Kidney (tissue), 13 donors: ENCODE measurements at regions not wholly inside any gene's neighbourhood (a gene's known extent, or its start where the extent isn't known, plus 50 kb on each side); places are given as distances from the start of the nearest gene placed in this dataset.
"Not testable (repeated sequence)": the region's sequence is repeated elsewhere in the genome, so short reads cannot be mapped to it uniquely, and the experiment has no call there.

Experiments
- DNase-seq, 5 donors: peaks; one replicate each; pipeline ENCODE4 v3.0.0-alpha.2; 2013 to 2020
- FAIRE-seq: peaks from 2 replicates; lab custom pipeline; 2012; peaks lifted over from hg19 to GRCh38; lab: Jason Lieb, UNC
- H3K27ac ChIP-seq, 2 donors: one replicate each; pipeline ENCODE4 v1.7.0; 2013; ENCODE audit warnings: low read depth in 2 of 2, low read length in 2 of 2, inconsistent platforms in 1 of 2
- H3K27me3 ChIP-seq: one replicate; pipeline ENCODE4 v1.7.1; 2013; ENCODE audit warnings: low read length, inconsistent platforms; ENCODE audit not compliant: control insufficient read depth, insufficient read depth
- H3K36me3 ChIP-seq, 3 donors: one replicate each; pipeline versions ENCODE4 v1.7.0 to v1.7.1; 2013; ENCODE audit warnings: low read length in 3 of 3, control low read depth in 1 of 3, inconsistent platforms in 1 of 3; ENCODE audit not compliant: insufficient read depth in 3 of 3, control insufficient read depth in 2 of 3
- H3K4me1 ChIP-seq, 3 donors: one replicate each; pipeline versions ENCODE4 v1.7.0 to v1.7.1; 2013; ENCODE audit warnings: low read length in 3 of 3, inconsistent platforms in 1 of 3, low read depth in 1 of 3; ENCODE audit not compliant: control insufficient read depth in 2 of 3, insufficient read depth in 2 of 3
- H3K4me3 ChIP-seq, 3 donors: one replicate each; pipeline versions ENCODE4 v1.7.0 to v1.8.1; 2013; ENCODE audit warnings: low read length in 3 of 3, control low read depth in 1 of 3, inconsistent platforms in 1 of 3
- H3K9ac ChIP-seq, 3 donors: one replicate each; pipeline versions ENCODE4 v1.7.0 to v1.7.1; 2013; ENCODE audit warnings: low read length in 3 of 3, control low read depth in 1 of 3, inconsistent platforms in 1 of 3
- H3K9me3 ChIP-seq, 3 donors: one replicate each; pipeline versions ENCODE4 v1.7.0 to v1.7.1; 2013; ENCODE audit warnings: low read length in 3 of 3, control low read depth in 1 of 3, inconsistent platforms in 1 of 3; ENCODE audit not compliant: control insufficient read depth in 2 of 3, insufficient read depth in 1 of 3
- CTCF ChIP-seq: IDR thresholded peaks from 3 replicates; pipeline ENCODE4 v1.5.1; 2012; ENCODE audit warnings: mild to moderate bottlenecking, moderate library complexity, borderline replicate concordance; ENCODE audit not compliant: insufficient read depth; ENCODE audit errors: extremely low read depth
- intact Hi-C: fragments of 100-400 bp; cut with DNase I; formaldehyde crosslinking; loops from one replicate; pipeline ENCODE4 v1.11.1; 2022
- donor health status: control.
- donor health status: control.
- donor health status: control.
- donor health status: control.
- donor health status: control.
- donor health status: DM: yes; HTN: yes; CAD: no.
- donor health status: Normal renal cell carcinoma (clear cell type).

- Histone ChIP-seq H3K27ac (no peak overlapping the region), H3K9me3 (no peaks in the 10 kb centered on the region), H3K27me3 (no peaks in the 10 kb centered on the region), H3K4me1 (peaks cover 0 to 5% (median 2%) of the 10 kb centered on the region in 3 donors), H3K36me3 (no peaks in the 10 kb centered on the region), H3K9ac (no peak overlapping the region), H3K4me3 (no peak overlapping the region)
- FAIRE-seq (no peak), DNase-seq (no peak)
- TF ChIP-seq CTCF, result no peak
- intact Hi-C loops, result no loop called here
Observed at GRCh38 chr3:32049916-32050315, 56.5 kb upstream of the GPD1L start.

GRCh38 chr3:32052230-32052629 lies 54.2 kb upstream of the GPD1L start:
- intact Hi-C loops, FAIRE-seq, H3K27ac ChIP-seq, DNase-seq, H3K36me3 ChIP-seq, H3K4me1 ChIP-seq, H3K27me3 ChIP-seq, H3K9ac ChIP-seq, H3K4me3 ChIP-seq, H3K9me3 ChIP-seq: not testable (repeated sequence)

- FAIRE-seq, DNase-seq, intact Hi-C loops, H3K4me1 ChIP-seq, H3K36me3 ChIP-seq, H3K4me3 ChIP-seq, H3K27me3 ChIP-seq, H3K9me3 ChIP-seq, H3K27ac ChIP-seq, H3K9ac ChIP-seq: not testable (repeated sequence)
Observed at GRCh38 chr3:32052851-32053250, 53.6 kb upstream of the GPD1L start.

GRCh38 chr3:32056559-32057290 lies 49.7 kb upstream of the GPD1L start:
- Histone ChIP-seq H3K36me3 (no peaks in the 10 kb centered on the region), H3K4me1 (no peaks in the 10 kb centered on the region), H3K4me3 (no peak overlapping the region), H3K9me3 (no peaks in the 10 kb centered on the region), H3K27me3 (no peaks in the 10 kb centered on the region), H3K27ac (no peak overlapping the region), H3K9ac (no peak overlapping the region)
- FAIRE-seq (no peak), DNase-seq (no peak)
- intact Hi-C loops, result no loop called here
- TF ChIP-seq CTCF, result no peak
